ENCODE measurements at regions not wholly inside any gene's neighbourhood (a gene's known extent, or its start where the extent isn't known, plus 50 kb on each side); places are given as distances from the start of the nearest gene placed in this dataset.

- Histone ChIP-seq H3K36me3 (ENCODE audit: control insufficient read depth, insufficient read depth, low read length) (no peaks in the 10 kb centered on the region), H3K4me3 (ENCODE audit: low read depth, low read length) (no peak overlapping the region), H3K27me3 (ENCODE audit: control insufficient read depth, insufficient read depth, low read length) (no peaks in the 10 kb centered on the region)
- no peak for DNase-seq (ENCODE audit: low read depth)
- TF ChIP-seq CTCF (IDR thresholded peaks at IDR 0.05; ENCODE audit: insufficient read depth, low read length, poor library complexity, severe bottlenecking), result no peak
Observed at GRCh38 chr5:18675041-18675440, 1040.8 kb downstream of the TAF11L14 start.

GRCh38 chr5:18686253-18686652 is 1052.0 kb downstream of the TAF11L14 start:
- Histone ChIP-seq H3K4me3 (ENCODE audit: low read depth, low read length) (no peak overlapping the region), H3K27me3 (ENCODE audit: control insufficient read depth, insufficient read depth, low read length) (no peaks in the 10 kb centered on the region), H3K36me3 (ENCODE audit: control insufficient read depth, insufficient read depth, low read length) (no peaks in the 10 kb centered on the region)
- DNase-seq (ENCODE audit: low read depth), result no peak
- no peak for TF ChIP-seq CTCF (IDR thresholded peaks at IDR 0.05; ENCODE audit: insufficient read depth, low read length, poor library complexity, severe bottlenecking)

GRCh38 chr5:18687429-18687828 is 1053.2 kb downstream of the TAF11L14 start:
- DNase-seq (ENCODE audit: low read depth), result no peak
- Histone ChIP-seq H3K4me3 (ENCODE audit: low read depth, low read length) (no peak overlapping the region), H3K27me3 (ENCODE audit: control insufficient read depth, insufficient read depth, low read length) (no peaks in the 10 kb centered on the region), H3K36me3 (ENCODE audit: control insufficient read depth, insufficient read depth, low read length) (no peaks in the 10 kb centered on the region)
- no peak for TF ChIP-seq CTCF (IDR thresholded peaks at IDR 0.05; ENCODE audit: insufficient read depth, low read length, poor library complexity, severe bottlenecking)

- DNase-seq (ENCODE audit: low read depth), result no peak
- TF ChIP-seq CTCF (IDR thresholded peaks at IDR 0.05; ENCODE audit: insufficient read depth, low read length, poor library complexity, severe bottlenecking), result no peak
- H3K27me3 ChIP-seq (ENCODE audit: control insufficient read depth, insufficient read depth, low read length), result no peaks in the 10 kb centered on the region
Observed at GRCh38 chr5:18699681-18700080, 1065.4 kb downstream of the TAF11L14 start.

GRCh38 chr5:18702821-18703220 is 1068.6 kb downstream of the TAF11L14 start:
- DNase-seq (ENCODE audit: low read depth), result no peak
- no peak overlapping the region for H3K4me3 ChIP-seq (ENCODE audit: low read depth, low read length)
- no peaks in the 10 kb centered on the region for H3K27me3 ChIP-seq (ENCODE audit: control insufficient read depth, insufficient read depth, low read length)
- no peaks in the 10 kb centered on the region for H3K36me3 ChIP-seq (ENCODE audit: control insufficient read depth, insufficient read depth, low read length)
- TF ChIP-seq CTCF (IDR thresholded peaks at IDR 0.05; ENCODE audit: insufficient read depth, low read length, poor library complexity, severe bottlenecking), result no peak

More at GRCh38 chr5:18699681-18700080, 1065.4 kb downstream of the TAF11L14 start:
- Histone ChIP-seq H3K36me3 (ENCODE audit: control insufficient read depth, insufficient read depth, low read length) (no peaks in the 10 kb centered on the region), H3K4me3 (ENCODE audit: low read depth, low read length) (no peak overlapping the region)

GRCh38 chr5:18712936-18713485 is 1078.8 kb downstream of the TAF11L14 start:
- Histone ChIP-seq H3K36me3 (ENCODE audit: control insufficient read depth, insufficient read depth, low read length) (no peaks in the 10 kb centered on the region), H3K27me3 (ENCODE audit: control insufficient read depth, insufficient read depth, low read length) (no peaks in the 10 kb centered on the region), H3K4me3 (ENCODE audit: low read depth, low read length) (no peak overlapping the region)
- TF ChIP-seq CTCF (IDR thresholded peaks at IDR 0.05; ENCODE audit: insufficient read depth, low read length, poor library complexity, severe bottlenecking), result no peak
- no peak for DNase-seq (ENCODE audit: low read depth)

All from kidney epithelial cell (primary cell).